ENCODE measurements at regions not wholly inside any gene's neighbourhood (a gene's known extent, or its start where the extent isn't known, plus 50 kb on each side); places are given as distances from the start of the nearest gene placed in this dataset.

- TF ChIP-seq E4F1 (IDR thresholded peaks at IDR 0.05; ENCODE audit: borderline replicate concordance, partially characterized antibody): no peak
- TF ChIP-seq NKRF (conservative IDR thresholded peaks at IDR 0.05): no peak
- TF ChIP-seq EED (IDR thresholded peaks at IDR 0.05; ENCODE audit: low read depth): no peak
- no peak for TF ChIP-seq NFXL1 (IDR thresholded peaks at IDR 0.05; ENCODE audit: borderline replicate concordance)
- TF ChIP-seq DPF2 (IDR thresholded peaks at IDR 0.05): no peak
- no peak for TF ChIP-seq ZBTB4 (CRISPR knock-in tag; IDR thresholded peaks at IDR 0.05)
These were observed 1571.3 kb downstream of the MAT2B start (continued) for GRCh38 chr5:165076686-165077085.

Data from GM12878 (cell line).